Raji (cell line): ENCODE measurements at regions not wholly inside any gene's neighbourhood (a gene's known extent, or its start where the extent isn't known, plus 50 kb on each side); places are given as distances from the start of the nearest gene placed in this dataset.

Source experiments
- POLR2A ChIP-seq: IDR thresholded peaks from 2 replicates; pipeline ENCODE4 v1.6.1; 2011; ENCODE audit warnings: low read depth, low read length, control low read depth; ENCODE audit not compliant: insufficient read depth

DNA sequence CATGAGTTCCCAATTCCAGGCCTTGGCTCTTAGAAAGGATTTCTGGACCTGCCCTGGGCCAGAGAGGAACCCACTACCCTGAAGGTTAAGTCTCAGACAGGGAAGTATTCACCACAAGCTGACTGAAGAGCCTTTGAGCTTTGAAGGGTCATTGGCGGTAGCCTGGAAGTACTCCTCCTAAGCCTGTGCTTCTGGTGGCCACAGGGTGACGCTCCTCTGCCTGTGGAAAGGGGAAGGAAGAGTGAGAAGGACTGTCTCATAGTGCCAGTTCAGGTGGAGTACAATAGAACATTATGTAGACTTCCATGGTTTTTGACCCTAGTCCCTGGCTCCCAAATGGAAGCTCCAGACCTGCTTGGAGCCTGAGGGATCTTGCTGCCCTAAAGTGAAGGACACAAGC, 1233.2 kb upstream of the CDH6 start:
- no peak for TF ChIP-seq POLR2A

DNA sequence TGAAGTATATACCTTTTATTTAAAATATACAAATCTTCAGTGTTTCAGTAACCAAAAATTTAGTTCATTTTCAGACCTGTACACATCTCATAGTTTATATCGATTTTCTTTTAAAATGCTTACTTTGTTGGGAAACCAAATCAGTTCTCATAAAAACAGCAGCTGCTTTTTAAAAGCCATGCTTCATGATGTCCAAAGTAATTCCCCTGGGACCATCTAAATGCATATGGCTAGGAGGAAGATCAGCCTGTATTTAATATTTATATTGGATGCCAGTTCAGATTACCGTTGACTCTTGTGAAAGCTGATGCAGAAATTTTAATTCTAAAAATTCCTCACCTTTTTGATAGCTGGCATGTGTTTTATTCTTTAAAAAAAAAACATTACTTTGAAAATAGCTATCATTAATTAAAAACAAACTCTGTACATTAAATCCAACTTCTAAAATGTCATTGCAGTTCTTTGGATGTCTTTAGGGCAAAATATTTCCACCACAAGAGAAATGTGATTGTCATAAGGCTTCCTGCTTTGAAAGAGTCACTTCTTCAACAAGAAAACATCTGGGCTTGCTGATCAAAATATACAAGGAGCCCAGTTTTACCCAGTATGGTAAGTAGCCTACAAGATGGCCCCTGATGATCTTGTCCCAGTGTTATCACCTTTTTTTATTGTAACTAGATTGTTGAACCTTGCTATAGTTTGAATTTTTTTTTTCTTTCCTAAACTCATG, 1242.9 kb upstream of the CDH6 start:
- TF ChIP-seq POLR2A: no peak

DNA sequence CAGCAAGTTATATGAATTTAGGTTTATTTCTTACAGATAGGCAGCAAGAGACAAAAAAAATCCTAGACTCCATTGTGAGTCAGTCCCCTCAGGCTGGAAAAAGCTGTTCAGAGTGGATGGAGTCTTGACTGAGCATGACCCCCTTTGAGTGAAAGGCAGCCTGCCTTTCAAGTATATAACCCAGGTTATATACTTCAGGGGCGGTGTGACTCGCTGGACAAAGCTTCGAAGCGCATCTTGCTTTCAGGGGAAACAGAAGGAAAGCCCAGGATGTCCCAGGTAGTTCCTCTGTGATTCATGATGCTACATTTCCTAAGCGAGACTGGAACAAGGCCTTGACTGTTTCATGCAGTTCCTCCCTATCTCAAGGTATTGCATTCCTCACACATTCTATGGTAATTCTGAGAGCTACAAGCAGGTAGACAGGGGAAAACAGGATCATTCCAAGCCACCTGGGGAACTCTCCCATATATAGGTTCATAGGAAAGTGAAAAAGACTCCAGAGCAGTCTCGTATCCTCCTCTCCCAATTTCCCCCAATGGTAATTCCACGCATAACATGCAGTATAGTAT, 1244.1 kb upstream of the CDH6 start:
- TF ChIP-seq POLR2A: no peak

DNA sequence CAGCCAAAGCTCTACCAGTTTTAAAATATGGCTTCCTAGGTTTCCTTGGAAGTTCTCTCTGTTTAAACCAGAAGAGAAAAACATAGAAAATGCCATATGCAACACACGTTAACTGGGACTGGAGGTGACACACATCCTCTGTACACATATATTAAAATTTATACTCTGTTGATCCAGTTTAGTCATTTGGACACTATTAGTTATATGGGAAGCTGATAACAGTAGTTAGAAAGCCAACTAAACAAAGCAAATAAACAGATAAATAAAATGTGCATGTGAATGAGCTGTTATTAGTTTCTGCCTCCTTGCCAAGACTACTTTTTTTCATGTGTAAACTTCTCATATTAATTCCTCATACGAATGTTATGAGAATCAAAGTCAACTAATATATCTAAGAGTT, 1249.2 kb upstream of the CDH6 start:
- TF ChIP-seq POLR2A: no peak

DNA sequence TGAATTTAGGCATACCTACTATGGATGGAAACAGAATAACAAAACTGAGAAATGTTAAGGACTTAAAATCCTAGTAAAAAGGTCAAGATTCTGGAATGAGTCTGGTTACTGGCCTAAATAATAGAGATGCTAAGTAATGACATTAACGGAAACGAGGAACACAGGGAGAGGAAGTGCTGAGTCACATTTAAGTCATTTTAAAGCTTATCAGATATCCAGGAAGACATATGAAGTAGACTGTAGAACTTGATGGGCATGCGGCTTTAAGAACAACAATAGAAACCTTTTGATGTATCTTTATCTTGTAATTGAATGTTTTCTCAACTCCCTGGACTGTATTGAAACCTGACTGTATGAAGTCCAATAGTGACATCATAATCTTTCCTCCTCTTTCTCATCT, 1251.4 kb upstream of the CDH6 start:
- no peak for TF ChIP-seq POLR2A

DNA sequence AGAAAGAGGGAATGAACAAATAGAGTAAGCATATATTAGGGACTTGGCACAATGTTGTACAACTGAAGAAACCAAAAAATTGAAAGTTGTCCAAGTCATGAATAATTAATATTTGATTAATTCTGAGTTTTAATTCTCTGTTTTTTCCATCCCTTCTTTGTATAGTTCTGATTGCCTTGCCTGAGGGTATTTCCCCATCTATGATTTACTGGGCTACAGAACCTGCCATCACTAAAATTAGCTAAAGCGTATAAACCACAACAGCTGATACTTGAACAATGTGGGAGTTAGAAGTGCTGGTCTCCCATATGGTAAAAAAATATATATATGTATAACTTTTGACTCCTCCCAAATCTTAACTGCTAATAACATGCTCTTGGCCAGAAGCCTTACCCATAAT, 1253.5 kb upstream of the CDH6 start:
- TF ChIP-seq POLR2A: no peak

DNA sequence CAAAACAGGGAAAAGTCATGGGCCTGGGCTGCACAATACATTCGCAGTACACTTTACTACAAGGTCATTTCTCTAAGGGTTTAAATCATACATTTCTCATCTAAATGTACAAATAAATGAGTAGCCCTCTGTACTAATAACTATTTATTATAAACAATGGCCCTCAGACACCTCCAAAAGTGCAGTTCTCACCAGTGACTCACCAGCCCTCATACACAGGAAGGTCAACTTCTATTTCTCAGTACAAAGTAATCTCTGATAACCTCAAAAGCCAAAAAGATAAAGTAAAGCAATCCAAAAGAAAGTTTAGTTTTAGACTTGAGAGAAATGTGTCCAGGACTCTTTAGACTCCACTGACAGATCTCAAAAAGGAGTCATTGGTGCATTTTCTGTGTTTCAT, 1258.1 kb upstream of the CDH6 start:
- no peak for TF ChIP-seq POLR2A

DNA sequence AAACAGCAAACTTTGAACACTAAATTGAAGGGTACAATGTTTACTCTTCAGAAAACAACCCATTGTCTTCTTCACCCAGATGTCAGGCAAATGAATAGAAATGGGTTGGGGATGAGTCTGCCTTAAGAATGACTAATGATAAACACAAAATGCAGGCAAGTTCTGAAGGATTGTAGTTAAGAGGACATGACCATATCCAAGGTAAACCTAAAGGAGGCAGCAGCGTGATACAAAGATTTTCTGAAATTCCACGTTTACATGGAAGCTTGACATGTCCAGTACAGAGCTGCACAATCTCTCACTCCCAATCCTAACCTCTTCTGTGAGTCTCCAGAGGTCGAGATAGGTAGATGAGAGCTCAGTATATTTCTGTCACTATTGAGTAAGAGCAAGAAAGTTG, 1263.2 kb upstream of the CDH6 start:
- no peak for TF ChIP-seq POLR2A

DNA sequence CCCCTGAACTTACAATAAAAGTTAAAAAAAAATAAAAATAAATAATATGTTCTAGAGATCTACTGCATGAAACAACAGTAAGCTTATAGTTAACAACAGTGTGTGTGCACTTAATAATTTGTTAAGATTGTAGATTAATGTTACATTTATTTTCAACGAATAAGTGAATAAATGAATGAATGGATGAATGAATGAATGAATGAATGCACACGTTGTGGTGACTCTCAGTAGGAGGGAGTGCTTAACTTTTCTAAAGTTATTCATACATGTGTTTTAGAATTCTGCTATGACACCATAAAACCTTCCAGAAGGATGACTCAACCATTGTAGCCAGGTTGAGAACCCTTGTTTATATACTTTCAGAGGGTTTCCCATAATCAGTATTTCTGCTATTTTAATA, 1269.4 kb upstream of the CDH6 start:
- no peak for TF ChIP-seq POLR2A

DNA sequence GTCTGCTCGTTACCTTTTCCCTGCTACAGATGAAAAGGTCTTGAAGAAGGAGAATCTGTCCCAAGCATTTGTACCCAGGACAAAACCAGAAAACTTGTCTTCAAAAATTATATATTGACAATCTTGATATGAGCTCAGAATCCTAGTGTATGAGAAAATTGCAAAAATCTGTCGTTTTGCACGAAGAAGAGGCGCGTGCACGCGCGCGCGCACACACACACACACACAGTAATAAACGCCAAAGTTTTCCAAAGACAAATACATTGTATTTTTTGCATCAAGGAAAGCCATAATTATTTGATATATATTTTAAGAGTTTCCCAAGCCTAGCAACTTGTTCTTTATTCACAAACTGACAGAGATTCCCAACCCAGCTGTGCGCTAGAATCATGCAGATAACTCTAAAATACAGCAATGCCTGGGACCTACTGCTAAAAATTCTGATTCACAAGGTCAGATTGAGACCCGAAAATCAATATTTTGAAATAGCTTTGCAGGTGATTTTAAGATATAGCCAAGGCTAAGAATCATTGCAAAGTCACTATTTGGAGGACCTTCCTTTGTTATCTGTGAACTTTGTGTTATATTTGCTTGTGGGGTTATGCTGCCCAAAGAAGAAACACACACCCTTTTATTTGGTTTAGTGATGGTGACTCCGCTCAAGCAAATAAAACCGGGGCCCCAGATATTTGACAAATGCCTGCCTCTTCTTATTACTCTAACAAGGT, 1287.7 kb upstream of the CDH6 start:
- no peak for TF ChIP-seq POLR2A

DNA sequence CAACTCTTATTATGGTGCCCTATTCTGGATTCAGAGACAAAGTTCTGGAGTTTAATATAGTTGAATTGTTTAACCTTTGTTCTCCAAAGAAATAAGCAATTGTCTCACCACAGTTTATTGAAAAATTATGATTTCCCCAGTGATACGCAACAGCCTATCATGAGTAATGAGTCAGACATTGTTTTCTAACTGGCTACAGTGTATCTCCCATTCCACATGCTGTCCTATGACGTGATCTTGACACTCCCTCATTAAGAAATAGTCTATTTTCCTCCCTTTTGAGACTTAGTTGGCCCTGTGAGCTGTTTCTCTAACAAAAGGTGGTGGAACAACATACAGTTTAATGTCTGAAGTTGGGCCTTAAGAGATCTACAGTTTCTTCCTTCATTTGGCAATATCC, 1290.6 kb upstream of the CDH6 start:
- TF ChIP-seq POLR2A: no peak

DNA sequence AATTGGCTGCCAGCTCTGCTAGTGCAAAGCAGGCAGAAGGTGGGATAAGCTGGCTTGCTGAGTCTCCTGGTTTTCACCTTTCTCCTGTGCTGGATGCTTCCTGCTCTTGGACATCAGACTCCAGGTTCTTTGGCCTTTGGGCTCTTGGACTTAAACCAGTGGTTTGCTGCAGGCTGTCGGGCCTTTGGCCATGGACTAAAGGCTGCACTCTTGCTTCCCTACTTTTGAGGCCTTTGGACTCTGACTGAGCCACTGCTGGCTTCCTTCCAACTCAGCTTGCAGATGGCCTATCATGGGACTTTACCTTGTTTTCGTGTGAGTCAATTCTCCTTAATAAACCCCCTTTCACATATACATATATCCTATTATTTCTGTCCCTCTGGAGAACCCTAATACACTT, 1293.9 kb upstream of the CDH6 start:
- no peak for TF ChIP-seq POLR2A

DNA sequence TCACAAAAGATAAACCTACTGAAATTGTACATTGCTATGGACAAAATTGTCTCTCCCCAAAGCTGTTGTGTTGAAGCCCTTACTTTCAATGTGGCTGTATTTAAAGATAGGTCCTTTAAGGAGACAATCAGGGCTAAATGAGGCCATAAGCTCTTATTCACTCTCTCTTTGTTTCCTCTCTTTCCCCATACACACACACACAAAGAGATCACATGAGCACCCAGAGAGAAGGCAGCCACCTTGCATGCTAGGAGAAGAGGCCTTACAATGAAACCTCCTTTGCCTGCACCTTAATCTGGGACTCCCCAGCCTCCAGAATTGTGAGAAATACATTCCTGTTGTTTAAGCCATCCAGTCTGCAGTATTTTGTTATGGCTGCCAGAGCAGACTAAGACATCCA, 1295.6 kb upstream of the CDH6 start:
- no peak for TF ChIP-seq POLR2A

DNA sequence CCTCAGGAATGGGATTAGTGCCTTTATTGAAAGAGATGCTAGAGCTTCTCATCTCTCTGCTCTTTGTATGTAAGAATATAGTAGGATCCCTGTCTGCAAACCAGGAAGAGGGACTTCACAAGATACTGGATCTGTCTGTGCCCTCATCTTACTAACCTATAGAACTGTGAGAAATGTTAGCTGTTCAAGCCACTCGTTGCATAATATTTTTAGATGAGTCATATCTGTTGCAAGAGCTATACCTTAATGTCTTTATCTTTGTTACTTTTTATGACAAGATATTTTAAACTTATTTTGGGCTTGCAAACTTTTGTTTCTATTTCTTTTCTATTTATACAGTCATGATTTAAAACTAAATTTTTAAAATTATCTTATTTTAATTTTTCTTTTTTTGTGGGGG, 1296.8 kb upstream of the CDH6 start:
- no peak for TF ChIP-seq POLR2A

DNA sequence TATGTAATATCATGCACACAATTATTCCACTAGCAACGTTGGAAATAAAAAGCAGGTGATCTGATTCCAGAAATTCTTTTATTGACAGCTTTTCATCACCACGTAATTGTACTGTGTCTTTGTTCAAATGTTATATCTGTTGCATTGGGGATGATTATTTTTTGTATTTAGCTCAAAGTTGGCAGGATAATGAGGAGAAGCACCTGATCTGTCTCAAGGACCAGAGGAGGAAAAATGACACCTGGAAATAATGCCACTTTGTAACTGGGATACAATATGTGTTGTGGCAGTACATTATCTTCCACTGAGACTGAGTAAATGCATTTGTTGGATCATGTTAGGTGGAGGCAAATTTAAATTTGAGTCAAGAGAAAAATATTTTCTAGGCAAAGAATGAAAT, 1298.8 kb upstream of the CDH6 start:
- no peak for TF ChIP-seq POLR2A

DNA sequence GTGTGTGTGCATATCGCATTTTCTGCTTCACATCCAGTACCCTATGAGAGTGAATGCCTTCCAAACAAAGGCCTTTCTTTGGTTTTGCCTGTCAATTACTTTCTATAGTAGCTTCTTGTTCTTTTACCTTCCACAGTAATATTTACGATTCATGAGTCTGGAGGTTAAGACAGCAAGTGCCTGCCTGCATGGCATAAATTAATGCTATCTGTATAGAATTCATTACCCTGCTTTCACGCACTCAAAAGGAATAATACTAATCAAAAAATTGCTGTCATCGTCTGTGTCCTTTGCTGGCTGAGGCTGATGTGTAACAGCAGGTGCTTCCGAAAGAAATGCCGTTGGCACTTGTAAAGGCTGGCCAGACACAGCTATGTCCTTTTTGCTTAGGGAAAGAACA, 1304.4 kb upstream of the CDH6 start:
- TF ChIP-seq POLR2A: no peak
